Liver (tissue), 8 donors: ENCODE measurements at regions not wholly inside any gene's neighbourhood (a gene's known extent, or its start where the extent isn't known, plus 50 kb on each side); places are given as distances from the start of the nearest gene placed in this dataset.

ENCODE experiments used
- DNase-seq: peaks from one replicate; pipeline ENCODE4 v3.0.0-alpha.2; 2017; ENCODE audit warnings: low spot score
- H3K27ac ChIP-seq, 2 donors: one replicate each; pipeline ENCODE4 v1.7.0; 2013; ENCODE audit warnings: inconsistent platforms in 2 of 2, low read length in 2 of 2, control low read depth in 1 of 2, low read depth in 1 of 2, mild to moderate bottlenecking in 1 of 2
- H3K27me3 ChIP-seq, 4 donors: one replicate each; pipeline versions ENCODE4 v1.6.1 to v1.7.0; 2013; ENCODE audit warnings: low read length in 3 of 4, inconsistent platforms in 1 of 4, mild to moderate bottlenecking in 1 of 4, moderate library complexity in 1 of 4; ENCODE audit not compliant: control insufficient read depth in 4 of 4, insufficient read depth in 4 of 4
- H3K36me3 ChIP-seq, 4 donors: one replicate each; pipeline versions ENCODE4 v1.6.1 to v1.7.0; 2013; ENCODE audit warnings: low read length in 3 of 4, mild to moderate bottlenecking in 3 of 4, low read depth in 1 of 4, moderate library complexity in 1 of 4; ENCODE audit not compliant: control insufficient read depth in 4 of 4, insufficient read depth in 3 of 4
- H3K4me1 ChIP-seq, 4 donors: one replicate each; pipeline versions ENCODE4 v1.6.1 to v1.7.0; 2013; ENCODE audit warnings: low read length in 3 of 4, mild to moderate bottlenecking in 3 of 4, moderate library complexity in 1 of 4; ENCODE audit not compliant: control insufficient read depth in 4 of 4, insufficient read depth in 4 of 4
- H3K4me3 ChIP-seq, 3 donors: one replicate each; pipeline versions ENCODE4 v1.6.1 to v1.7.0; 2013; ENCODE audit warnings: low read length in 3 of 3, control low read depth in 1 of 3, low read depth in 1 of 3, mild to moderate bottlenecking in 1 of 3
- H3K9ac ChIP-seq, 2 donors: one replicate each; pipeline ENCODE4 v1.7.0; 2013; ENCODE audit warnings: low read length in 2 of 2, mild to moderate bottlenecking in 2 of 2, moderate library complexity in 2 of 2, control low read depth in 1 of 2, low read depth in 1 of 2
- H3K9me3 ChIP-seq, 4 donors: one replicate each; pipeline versions ENCODE4 v1.6.1 to v1.7.0; 2013; ENCODE audit warnings: low read length in 3 of 4; ENCODE audit not compliant: control insufficient read depth in 4 of 4
- EGR1 ChIP-seq, 2 donors: IDR thresholded peaks; 2 replicates each; pipeline ENCODE4 v1.6.1; 2016 to 2018; ENCODE audit warnings: antibody characterized with exemption in 2 of 2, low read depth in 2 of 2
- FOXA1 ChIP-seq: IDR thresholded peaks from 2 replicates; pipeline ENCODE4 v1.6.1; 2016; ENCODE audit warnings: antibody characterized with exemption
- FOXA2 ChIP-seq: IDR thresholded peaks from 2 replicates; pipeline ENCODE4 v1.6.1; 2016; ENCODE audit warnings: antibody characterized with exemption
- GABPA ChIP-seq, 2 donors: IDR thresholded peaks in 1 of 2; conservative IDR thresholded peaks in 1 of 2; 2 replicates each; pipeline ENCODE4 v1.6.1; 2016; ENCODE audit warnings: antibody characterized with exemption in 2 of 2, mild to moderate bottlenecking in 1 of 2, moderate library complexity in 1 of 2
- HNF4A ChIP-seq, 2 donors: conservative IDR thresholded peaks; 2 replicates each; pipeline ENCODE4 v1.6.1; 2016; ENCODE audit warnings: antibody characterized with exemption in 2 of 2, mild to moderate bottlenecking in 2 of 2
- HNF4G ChIP-seq: IDR thresholded peaks from 2 replicates; pipeline ENCODE4 v1.6.1; 2016; ENCODE audit warnings: antibody characterized with exemption
- JUND ChIP-seq, 2 donors: IDR thresholded peaks; 2 replicates each; pipeline ENCODE4 v1.6.1; 2016; ENCODE audit warnings: antibody characterized with exemption in 2 of 2
- NR2F2 ChIP-seq: IDR thresholded peaks from 2 replicates; pipeline ENCODE4 v1.6.1; 2016; ENCODE audit warnings: antibody characterized with exemption
- RAD21 ChIP-seq, 2 donors: IDR thresholded peaks; 2 replicates each; pipeline ENCODE4 v1.6.1; 2016; ENCODE audit warnings: antibody characterized with exemption in 2 of 2, mild to moderate bottlenecking in 2 of 2
- RXRA ChIP-seq, 2 donors: IDR thresholded peaks; 2 replicates each; pipeline ENCODE4 v1.6.1; 2017 to 2018; ENCODE audit warnings: antibody characterized with exemption in 2 of 2, mild to moderate bottlenecking in 1 of 2
- SP1 ChIP-seq: IDR thresholded peaks from 2 replicates; pipeline ENCODE4 v1.6.1; 2018; ENCODE audit warnings: antibody characterized with exemption, mild to moderate bottlenecking
- TAF1 ChIP-seq: conservative IDR thresholded peaks from 2 replicates; pipeline ENCODE4 v1.6.1; 2016; ENCODE audit warnings: antibody characterized with exemption, mild to moderate bottlenecking
- YY1 ChIP-seq: IDR thresholded peaks from 2 replicates; pipeline ENCODE4 v1.6.1; 2016; ENCODE audit warnings: antibody characterized with exemption, mild to moderate bottlenecking
- WGBS: extraction: QIAGEN DNeasy Blood & Tissue Kit; methylation state at CpG from one replicate; pipeline ENCODE4 v1.1.7; 2013; 5-methylcytosine and 5-hydroxymethylcytosine counted together
- TF ChIP-seq, protein P1 (sequence below): IDR thresholded peaks from 2 replicates; pipeline ENCODE4 v1.6.1; 2016; ENCODE audit warnings: antibody characterized with exemption
- TF ChIP-seq, protein P2 (sequence below): IDR thresholded peaks from 2 replicates; pipeline ENCODE4 v1.6.1; 2016; ENCODE audit warnings: antibody characterized with exemption
- TF ChIP-seq, protein P3 (sequence below): IDR thresholded peaks from 2 replicates; pipeline ENCODE4 v1.6.1; 2016; ENCODE audit warnings: antibody characterized with exemption, mild to moderate bottlenecking
- TF ChIP-seq, protein P4 (sequence below): IDR thresholded peaks from 2 replicates; pipeline ENCODE4 v1.6.1; 2016; ENCODE audit warnings: antibody characterized with exemption
- TF ChIP-seq, protein P5 (sequence below): fragments of 150-350 bp; IDR thresholded peaks from 2 replicates; pipeline ENCODE4 v1.5.1; 2017; ENCODE audit warnings: improper control_type of control experiment, low read depth, low read length; ENCODE audit not compliant: missing input control
- donor health status: healthy.
- donor health status: healthy.
- donor health status: healthy.
- donor health status: healthy.
- donor health status: healthy.

DNA sequence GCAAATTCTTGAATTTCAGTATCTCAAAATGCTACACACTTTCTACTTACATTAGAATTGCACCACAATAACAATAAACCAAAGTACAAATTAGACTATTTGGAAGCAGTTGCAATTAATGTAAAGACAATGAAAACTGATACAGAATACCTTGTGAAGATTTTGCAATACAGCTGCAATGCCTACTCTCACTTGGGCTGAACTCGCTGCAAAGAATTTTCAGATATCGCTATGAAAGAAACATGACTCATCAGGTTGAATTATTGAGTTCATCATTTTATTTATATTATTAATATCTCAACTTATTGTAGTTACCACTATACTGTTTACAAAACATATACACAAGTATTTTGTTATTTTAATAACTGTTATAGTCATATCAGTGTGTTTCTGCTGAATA lies 108.0 kb upstream of the TMTC2 start:
- TF ChIP-seq NR2F2 (no peak), RAD21 (IDR thresholded peaks at IDR 0.05) (no peak), GABPA (IDR thresholded peaks at IDR 0.05 in 1 of 2, conservative IDR thresholded peaks at IDR 0.05 in 1 of 2) (no peak), HNF4A (conservative IDR thresholded peaks at IDR 0.05) (no peak), FOXA1 (no peak), SP1 (no peak), HNF4G (no peak), JUND (IDR thresholded peaks at IDR 0.05) (no peak), YY1 (no peak), EGR1 (IDR thresholded peaks at IDR 0.05; ENCODE audit: low read depth in 2 of 2) (no peak), TAF1 (no peak), RXRA (IDR thresholded peaks at IDR 0.05) (no peak)
- TF ChIP-seq, protein P1, sequence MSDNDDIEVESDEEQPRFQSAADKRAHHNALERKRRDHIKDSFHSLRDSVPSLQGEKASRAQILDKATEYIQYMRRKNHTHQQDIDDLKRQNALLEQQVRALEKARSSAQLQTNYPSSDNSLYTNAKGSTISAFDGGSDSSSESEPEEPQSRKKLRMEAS, result no peak
- TF ChIP-seq, protein P2, sequence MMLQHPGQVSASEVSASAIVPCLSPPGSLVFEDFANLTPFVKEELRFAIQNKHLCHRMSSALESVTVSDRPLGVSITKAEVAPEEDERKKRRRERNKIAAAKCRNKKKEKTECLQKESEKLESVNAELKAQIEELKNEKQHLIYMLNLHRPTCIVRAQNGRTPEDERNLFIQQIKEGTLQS, result no peak
- TF ChIP-seq, protein P3, sequence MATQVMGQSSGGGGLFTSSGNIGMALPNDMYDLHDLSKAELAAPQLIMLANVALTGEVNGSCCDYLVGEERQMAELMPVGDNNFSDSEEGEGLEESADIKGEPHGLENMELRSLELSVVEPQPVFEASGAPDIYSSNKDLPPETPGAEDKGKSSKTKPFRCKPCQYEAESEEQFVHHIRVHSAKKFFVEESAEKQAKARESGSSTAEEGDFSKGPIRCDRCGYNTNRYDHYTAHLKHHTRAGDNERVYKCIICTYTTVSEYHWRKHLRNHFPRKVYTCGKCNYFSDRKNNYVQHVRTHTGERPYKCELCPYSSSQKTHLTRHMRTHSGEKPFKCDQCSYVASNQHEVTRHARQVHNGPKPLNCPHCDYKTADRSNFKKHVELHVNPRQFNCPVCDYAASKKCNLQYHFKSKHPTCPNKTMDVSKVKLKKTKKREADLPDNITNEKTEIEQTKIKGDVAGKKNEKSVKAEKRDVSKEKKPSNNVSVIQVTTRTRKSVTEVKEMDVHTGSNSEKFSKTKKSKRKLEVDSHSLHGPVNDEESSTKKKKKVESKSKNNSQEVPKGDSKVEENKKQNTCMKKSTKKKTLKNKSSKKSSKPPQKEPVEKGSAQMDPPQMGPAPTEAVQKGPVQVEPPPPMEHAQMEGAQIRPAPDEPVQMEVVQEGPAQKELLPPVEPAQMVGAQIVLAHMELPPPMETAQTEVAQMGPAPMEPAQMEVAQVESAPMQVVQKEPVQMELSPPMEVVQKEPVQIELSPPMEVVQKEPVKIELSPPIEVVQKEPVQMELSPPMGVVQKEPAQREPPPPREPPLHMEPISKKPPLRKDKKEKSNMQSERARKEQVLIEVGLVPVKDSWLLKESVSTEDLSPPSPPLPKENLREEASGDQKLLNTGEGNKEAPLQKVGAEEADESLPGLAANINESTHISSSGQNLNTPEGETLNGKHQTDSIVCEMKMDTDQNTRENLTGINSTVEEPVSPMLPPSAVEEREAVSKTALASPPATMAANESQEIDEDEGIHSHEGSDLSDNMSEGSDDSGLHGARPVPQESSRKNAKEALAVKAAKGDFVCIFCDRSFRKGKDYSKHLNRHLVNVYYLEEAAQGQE, result no peak
- TF ChIP-seq, protein P4, sequence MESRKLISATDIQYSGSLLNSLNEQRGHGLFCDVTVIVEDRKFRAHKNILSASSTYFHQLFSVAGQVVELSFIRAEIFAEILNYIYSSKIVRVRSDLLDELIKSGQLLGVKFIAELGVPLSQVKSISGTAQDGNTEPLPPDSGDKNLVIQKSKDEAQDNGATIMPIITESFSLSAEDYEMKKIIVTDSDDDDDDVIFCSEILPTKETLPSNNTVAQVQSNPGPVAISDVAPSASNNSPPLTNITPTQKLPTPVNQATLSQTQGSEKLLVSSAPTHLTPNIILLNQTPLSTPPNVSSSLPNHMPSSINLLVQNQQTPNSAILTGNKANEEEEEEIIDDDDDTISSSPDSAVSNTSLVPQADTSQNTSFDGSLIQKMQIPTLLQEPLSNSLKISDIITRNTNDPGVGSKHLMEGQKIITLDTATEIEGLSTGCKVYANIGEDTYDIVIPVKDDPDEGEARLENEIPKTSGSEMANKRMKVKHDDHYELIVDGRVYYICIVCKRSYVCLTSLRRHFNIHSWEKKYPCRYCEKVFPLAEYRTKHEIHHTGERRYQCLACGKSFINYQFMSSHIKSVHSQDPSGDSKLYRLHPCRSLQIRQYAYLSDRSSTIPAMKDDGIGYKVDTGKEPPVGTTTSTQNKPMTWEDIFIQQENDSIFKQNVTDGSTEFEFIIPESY, result no peak
- TF ChIP-seq, protein P5, sequence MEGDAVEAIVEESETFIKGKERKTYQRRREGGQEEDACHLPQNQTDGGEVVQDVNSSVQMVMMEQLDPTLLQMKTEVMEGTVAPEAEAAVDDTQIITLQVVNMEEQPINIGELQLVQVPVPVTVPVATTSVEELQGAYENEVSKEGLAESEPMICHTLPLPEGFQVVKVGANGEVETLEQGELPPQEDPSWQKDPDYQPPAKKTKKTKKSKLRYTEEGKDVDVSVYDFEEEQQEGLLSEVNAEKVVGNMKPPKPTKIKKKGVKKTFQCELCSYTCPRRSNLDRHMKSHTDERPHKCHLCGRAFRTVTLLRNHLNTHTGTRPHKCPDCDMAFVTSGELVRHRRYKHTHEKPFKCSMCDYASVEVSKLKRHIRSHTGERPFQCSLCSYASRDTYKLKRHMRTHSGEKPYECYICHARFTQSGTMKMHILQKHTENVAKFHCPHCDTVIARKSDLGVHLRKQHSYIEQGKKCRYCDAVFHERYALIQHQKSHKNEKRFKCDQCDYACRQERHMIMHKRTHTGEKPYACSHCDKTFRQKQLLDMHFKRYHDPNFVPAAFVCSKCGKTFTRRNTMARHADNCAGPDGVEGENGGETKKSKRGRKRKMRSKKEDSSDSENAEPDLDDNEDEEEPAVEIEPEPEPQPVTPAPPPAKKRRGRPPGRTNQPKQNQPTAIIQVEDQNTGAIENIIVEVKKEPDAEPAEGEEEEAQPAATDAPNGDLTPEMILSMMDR, result no peak
- Histone ChIP-seq H3K4me3 (no peak overlapping the region), H3K4me1 (peaks cover 0 to 1% (median 0%) of the 10 kb centered on the region in 4 donors), H3K27ac (no peak overlapping the region), H3K36me3 (no peaks in the 10 kb centered on the region), H3K9me3 (no peaks in the 10 kb centered on the region), H3K9ac (no peak overlapping the region), H3K27me3 (no peaks in the 10 kb centered on the region)
- DNase-seq, result no peak
- WGBS, result 97% methylated on average over 2 of the region's 2 CpGs

DNA sequence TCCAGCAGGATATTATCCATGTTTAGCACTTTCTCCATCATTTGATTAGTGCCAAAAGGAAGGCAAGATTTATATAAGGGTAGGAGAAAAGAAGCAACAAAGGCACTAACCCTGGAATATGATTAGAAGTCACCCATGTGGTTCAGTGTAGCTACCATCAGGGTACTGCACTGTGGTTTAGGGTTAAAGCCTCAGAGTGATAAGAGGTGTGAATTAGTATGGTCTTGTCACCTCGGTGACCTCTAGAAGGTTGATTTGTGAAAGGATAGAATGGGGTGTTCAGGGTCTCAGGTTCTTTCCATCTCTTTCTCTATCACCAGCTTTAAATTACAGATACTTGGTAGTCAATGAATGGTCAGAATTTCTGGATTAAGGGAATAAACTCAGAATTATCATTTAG lies 103.0 kb upstream of the TMTC2 start:
- H3K27ac ChIP-seq, result no peak overlapping the region
- no peaks in the 10 kb centered on the region for H3K4me1 ChIP-seq
- no peak overlapping the region for H3K4me3 ChIP-seq
- DNase-seq, result no peak
- no peaks in the 10 kb centered on the region for H3K9me3 ChIP-seq
- no peaks in the 10 kb centered on the region for H3K36me3 ChIP-seq
- H3K9ac ChIP-seq, result no peak overlapping the region
- no peaks in the 10 kb centered on the region for H3K27me3 ChIP-seq
- WGBS, result 50% methylated on average over 1 of the region's 1 CpG
- TF ChIP-seq EGR1 (IDR thresholded peaks at IDR 0.05; ENCODE audit: low read depth in 2 of 2) (no peak), NR2F2 (no peak), FOXA2 (no peak), HNF4A (conservative IDR thresholded peaks at IDR 0.05) (no peak), RXRA (IDR thresholded peaks at IDR 0.05) (no peak), SP1 (no peak), GABPA (IDR thresholded peaks at IDR 0.05 in 1 of 2, conservative IDR thresholded peaks at IDR 0.05 in 1 of 2) (no peak), TAF1 (no peak)
- TF ChIP-seq, protein P1, result no peak
- TF ChIP-seq, protein P5, result no peak
- TF ChIP-seq, protein P2, result no peak
- TF ChIP-seq, protein P4, result no peak
